Vagina (tissue), 2 donors: ENCODE measurements at regions not wholly inside any gene's neighbourhood (a gene's known extent, or its start where the extent isn't known, plus 50 kb on each side); places are given as distances from the start of the nearest gene placed in this dataset.

ENCODE experiments used
- CTCF ChIP-seq, 3 experiments: fragments of 450-650 bp in 2 of 3; fragments of 200-600 bp in 1 of 3; sonication (generic) in 1 of 3; IDR thresholded peaks; one replicate each; pipeline ENCODE4 v1.5.1; 2017 to 2019; ENCODE audit warnings: antibody characterized with exemption in 3 of 3, mild to moderate bottlenecking in 2 of 3, moderate library complexity in 2 of 3
- POLR2A ChIP-seq, 2 donors: fragments of 450-650 bp; IDR thresholded peaks; one replicate each; pipeline ENCODE4 v1.6.1; 2017; ENCODE audit warnings: antibody characterized with exemption in 2 of 2, mild to moderate bottlenecking in 2 of 2, moderate library complexity in 2 of 2

- TF ChIP-seq CTCF (IDR thresholded peaks at IDR 0.05) (no peak), POLR2A (IDR thresholded peaks at IDR 0.05) (no peak)
Measured at GRCh38 chr15:45904019-45904418, 269.2 kb downstream of the SQOR start.
